Fibroblast of the aortic adventitia (primary cell): ENCODE measurements at regions not wholly inside any gene's neighbourhood (a gene's known extent, or its start where the extent isn't known, plus 50 kb on each side); places are given as distances from the start of the nearest gene placed in this dataset.
"Not testable (repeated sequence)": the region's sequence is repeated elsewhere in the genome, so short reads cannot be mapped to it uniquely, and the experiment has no call there.

Experiments used
- DNase-seq: peaks from one replicate; pipeline ENCODE4 v3.0.0-alpha.2; 2010; ENCODE audit warnings: low read depth
- H3K4me3 ChIP-seq: 2 replicates; pipeline ENCODE4 v1.5.1; 2011; ENCODE audit warnings: low read depth, mild to moderate bottlenecking, control low read depth, low read length, moderate library complexity
- CTCF ChIP-seq: IDR thresholded peaks from 2 replicates; pipeline ENCODE4 v1.5.1; 2011; ENCODE audit warnings: mild to moderate bottlenecking, low read length, control low read depth, inconsistent platforms; ENCODE audit not compliant: insufficient read depth

GRCh38 chr14:83913476-83913875 is 1616.5 kb upstream of the FLRT2 start:
- DNase-seq = no peak

GRCh38 chr14:83918546-83918945 is 1611.4 kb upstream of the FLRT2 start:
- DNase-seq = no peak
- TF ChIP-seq CTCF = no peak
- H3K4me3 ChIP-seq = no peak overlapping the region

More at GRCh38 chr14:83913476-83913875, 1616.5 kb upstream of the FLRT2 start:
- H3K4me3 ChIP-seq = no peak overlapping the region
- no peak for TF ChIP-seq CTCF

- H3K4me3 ChIP-seq = not testable (repeated sequence)
Measured at GRCh38 chr14:83919675-83920074, 1610.3 kb upstream of the FLRT2 start.

GRCh38 chr14:83923842-83924241 is 1606.1 kb upstream of the FLRT2 start:
- H3K4me3 ChIP-seq = no peak overlapping the region
- no peak for TF ChIP-seq CTCF
- DNase-seq = no peak

More at GRCh38 chr14:83919675-83920074, 1610.3 kb upstream of the FLRT2 start:
- DNase-seq = not testable (repeated sequence)

GRCh38 chr14:83924259-83924658 is 1605.7 kb upstream of the FLRT2 start:
- no peak overlapping the region for H3K4me3 ChIP-seq
- no peak for TF ChIP-seq CTCF
- no peak for DNase-seq

GRCh38 chr14:83940253-83940652 is 1589.7 kb upstream of the FLRT2 start:
- no peak overlapping the region for H3K4me3 ChIP-seq
- DNase-seq = no peak
- TF ChIP-seq CTCF = no peak

GRCh38 chr14:83958359-83958758 is 1571.6 kb upstream of the FLRT2 start:
- no peak for TF ChIP-seq CTCF
- no peak for DNase-seq
- no peak overlapping the region for H3K4me3 ChIP-seq
